PFSK-1 (cell line): ENCODE measurements at regions not wholly inside any gene's neighbourhood (a gene's known extent, or its start where the extent isn't known, plus 50 kb on each side); places are given as distances from the start of the nearest gene placed in this dataset.

Experiments used
- POLR2AphosphoS5 ChIP-seq: IDR thresholded peaks from 2 replicates; pipeline ENCODE4 v1.6.1; 2012; ENCODE audit warnings: low read depth, mild to moderate bottlenecking, control low read depth, low read length, moderate library complexity
- REST ChIP-seq, 2 experiments: IDR thresholded peaks; 2 replicates each; pipeline versions ENCODE4 v1.6.1 to v1.8.0; 2011 to 2012; ENCODE audit warnings: low read depth in 2 of 2, low read length in 2 of 2, control low read depth in 1 of 2, inconsistent platforms in 1 of 2, mild to moderate bottlenecking in 1 of 2, moderate library complexity in 1 of 2; ENCODE audit not compliant: insufficient read depth in 1 of 2
- SIN3A ChIP-seq: IDR thresholded peaks from 2 replicates; pipeline ENCODE4 v1.6.1; 2012; ENCODE audit warnings: mild to moderate bottlenecking, low read length, moderate library complexity, borderline replicate concordance; ENCODE audit not compliant: insufficient read depth
- TAF1 ChIP-seq: IDR thresholded peaks from 2 replicates; pipeline ENCODE4 v1.6.1; 2012; ENCODE audit warnings: low read length, control low read depth, borderline replicate concordance; ENCODE audit not compliant: insufficient read depth

- TF ChIP-seq REST (IDR thresholded peaks at IDR 0.05; ENCODE audit: insufficient read depth in 1 of 2, low read depth in 2 of 2, low read length in 2 of 2) (no peak), TAF1 (no peak), POLR2AphosphoS5 (no peak), SIN3A (no peak)
These were observed 99.5 kb upstream of the CCDC85A start for GRCh38 chr2:56084111-56084901.
